ENCODE measurements at regions not wholly inside any gene's neighbourhood (a gene's known extent, or its start where the extent isn't known, plus 50 kb on each side); places are given as distances from the start of the nearest gene placed in this dataset.

- TF ChIP-seq NFRKB (IDR thresholded peaks at IDR 0.05) = no peak
- TF ChIP-seq LEF1 (IDR thresholded peaks at IDR 0.05; ENCODE audit: borderline replicate concordance) = no peak
- ChIA-PET CTCF (no interaction called here), POLR2A (no interaction called here)
- no peak for DNase-seq (ENCODE audit: extremely low spot score)
Measured at GRCh38 chr6:47371870-47372255, 62.2 kb upstream of the TNFRSF21 start.

DNA sequence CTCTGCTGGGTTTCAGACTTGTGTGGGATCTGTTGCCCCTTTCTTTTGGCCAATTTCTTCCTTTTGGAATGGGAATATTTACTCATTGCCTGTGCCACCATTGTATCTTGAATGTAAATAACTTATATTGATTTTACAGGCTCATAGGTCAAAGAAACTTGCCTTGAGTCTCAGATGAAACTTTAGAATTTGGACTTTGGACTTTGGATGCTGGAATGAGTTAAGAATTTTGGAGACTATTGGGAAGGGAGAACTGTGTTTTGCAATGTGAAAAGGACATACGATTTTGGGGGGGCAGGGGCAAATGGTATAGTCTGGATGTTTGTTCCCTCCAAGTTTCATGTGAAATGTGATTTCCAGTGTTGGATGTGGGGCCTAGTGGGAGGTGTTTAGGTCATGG lies 62.6 kb upstream of the TNFRSF21 start:
- DNase-seq (ENCODE audit: extremely low spot score) = no peak
- TF ChIP-seq FOXA1 (IDR thresholded peaks at IDR 0.05) (no peak), ELF4 (IDR thresholded peaks at IDR 0.05) (no peak), FOXK2 (IDR thresholded peaks at IDR 0.05) (no peak)
- ChIA-PET CTCF (no interaction called here), POLR2A (no interaction called here)

DNA sequence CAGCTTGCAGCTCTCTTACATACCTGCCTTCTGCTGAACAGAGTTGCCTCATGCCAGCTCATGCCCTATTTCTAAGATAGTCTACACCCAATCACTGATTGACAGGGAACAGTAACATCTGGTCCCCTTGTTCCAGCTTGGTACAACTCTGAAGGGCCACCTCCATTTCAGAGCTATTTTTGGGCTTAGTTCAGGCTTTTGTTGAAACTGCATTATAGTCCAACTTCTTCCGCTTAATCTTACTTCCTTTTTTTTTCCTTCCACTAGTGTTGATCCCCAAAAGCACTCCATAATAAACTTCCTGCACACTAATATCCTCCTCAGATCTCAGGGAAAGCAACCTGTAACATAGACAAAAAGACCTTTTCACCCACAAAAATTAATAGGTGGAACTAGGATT lies 65.7 kb upstream of the TNFRSF21 start:
- DNase-seq (ENCODE audit: extremely low spot score) = no peak
- ChIA-PET CTCF (interaction anchor here (0.6 kb wide), 1 partner anchor 111 kb away, joined by 4 read pairs; no protein-coding TSS in a partner anchor), POLR2A (no interaction called here)
- TF ChIP-seq BHLHE40 (IDR thresholded peaks at IDR 0.05; ENCODE audit: borderline replicate concordance) (no peak), FOXA1 (IDR thresholded peaks at IDR 0.05) (no peak), PKNOX1 (IDR thresholded peaks at IDR 0.05) (no peak), L3MBTL2 (conservative IDR thresholded peaks at IDR 0.05) (no peak), NFRKB (IDR thresholded peaks at IDR 0.05) (no peak), FOXK2 (IDR thresholded peaks at IDR 0.05) (no peak), HDGF (IDR thresholded peaks at IDR 0.05; ENCODE audit: borderline replicate concordance) (no peak), LEF1 (IDR thresholded peaks at IDR 0.05; ENCODE audit: borderline replicate concordance) (no peak), SUZ12 (IDR thresholded peaks at IDR 0.05) (no peak)

DNA sequence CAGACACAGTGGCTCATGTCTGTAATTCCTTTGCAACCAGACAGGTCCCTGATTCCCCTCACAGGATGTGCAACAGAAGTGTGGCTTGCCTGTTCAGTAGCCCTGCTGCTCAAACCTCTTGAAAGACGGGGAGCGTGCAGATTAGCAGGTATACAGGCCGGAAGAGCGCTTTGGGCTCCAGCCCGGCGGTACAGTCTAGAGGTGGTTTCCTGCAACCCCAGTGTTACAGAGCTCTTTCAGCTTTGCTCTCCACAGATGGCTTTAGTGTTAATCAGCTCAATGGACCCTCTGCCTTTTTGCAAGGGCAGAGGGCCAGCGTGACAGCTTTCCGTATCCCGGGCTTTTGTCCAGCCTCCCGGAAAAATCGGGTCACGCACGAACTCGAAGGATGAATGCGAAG lies 67.2 kb upstream of the TNFRSF21 start:
- ChIA-PET POLR2A (no interaction called here), CTCF (interaction anchor here (0.5 to 0.6 kb wide), 2 partner anchors 17 to 24 kb away, joined by 3 read pairs; no protein-coding TSS in a partner anchor)
- no peak for DNase-seq (ENCODE audit: extremely low spot score)
- TF ChIP-seq SUZ12 (IDR thresholded peaks at IDR 0.05) (no peak), PKNOX1 (IDR thresholded peaks at IDR 0.05) (no peak), FOXM1 (IDR thresholded peaks at IDR 0.05; ENCODE audit: borderline replicate concordance) (no peak), NFRKB (IDR thresholded peaks at IDR 0.05) (no peak), ZNF384 (IDR thresholded peaks at IDR 0.05) (no peak), FOXK2 (IDR thresholded peaks at IDR 0.05) (no peak), FOXA1 (IDR thresholded peaks at IDR 0.05) (no peak), HDGF (IDR thresholded peaks at IDR 0.05; ENCODE audit: borderline replicate concordance) (no peak), BHLHE40 (IDR thresholded peaks at IDR 0.05; ENCODE audit: borderline replicate concordance) (no peak), L3MBTL2 (conservative IDR thresholded peaks at IDR 0.05) (no peak), TARDBP (IDR thresholded peaks at IDR 0.05) (no peak), SP1 (IDR thresholded peaks at IDR 0.05) (no peak), LEF1 (IDR thresholded peaks at IDR 0.05; ENCODE audit: borderline replicate concordance) (no peak)

DNA sequence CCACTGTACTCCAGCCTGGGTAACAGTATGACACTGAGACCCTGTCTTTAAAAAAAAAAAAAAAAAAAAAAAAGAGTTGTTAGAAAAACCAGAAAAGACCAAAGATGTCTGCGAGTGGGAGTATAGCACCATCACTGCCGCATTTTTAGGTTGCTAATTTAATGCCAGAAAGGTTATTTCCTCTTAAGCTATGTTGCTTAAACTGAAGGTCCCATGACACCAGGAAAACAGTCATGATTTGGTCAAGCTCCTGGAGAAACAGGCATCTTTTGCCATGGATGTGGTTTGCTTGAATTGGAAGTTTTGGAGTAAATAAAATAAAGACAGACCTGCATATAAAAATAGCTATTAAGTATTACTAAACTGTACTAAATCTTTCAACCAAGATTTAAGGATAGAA lies 68.3 kb upstream of the TNFRSF21 start:
- DNase-seq (ENCODE audit: extremely low spot score) = no peak
- ChIA-PET CTCF (no interaction called here), POLR2A (interaction anchor here (0.6 kb wide), 1 partner anchor 161 kb away, joined by 3 read pairs; no protein-coding TSS in a partner anchor)
- TF ChIP-seq CTBP1 (IDR thresholded peaks at IDR 0.05; ENCODE audit: borderline replicate concordance) (no peak), ZNF384 (IDR thresholded peaks at IDR 0.05) (no peak), ARNT (IDR thresholded peaks at IDR 0.05) (no peak), SP1 (IDR thresholded peaks at IDR 0.05) (no peak), SUZ12 (IDR thresholded peaks at IDR 0.05) (no peak), PKNOX1 (IDR thresholded peaks at IDR 0.05) (no peak), FOXM1 (IDR thresholded peaks at IDR 0.05; ENCODE audit: borderline replicate concordance) (no peak), LEF1 (IDR thresholded peaks at IDR 0.05; ENCODE audit: borderline replicate concordance) (no peak), FOXK2 (IDR thresholded peaks at IDR 0.05) (no peak), ELF4 (IDR thresholded peaks at IDR 0.05) (no peak), BHLHE40 (IDR thresholded peaks at IDR 0.05; ENCODE audit: borderline replicate concordance) (no peak), FOXA1 (IDR thresholded peaks at IDR 0.05) (no peak), L3MBTL2 (conservative IDR thresholded peaks at IDR 0.05) (no peak), TARDBP (IDR thresholded peaks at IDR 0.05) (no peak), NFRKB (IDR thresholded peaks at IDR 0.05) (no peak)

DNA sequence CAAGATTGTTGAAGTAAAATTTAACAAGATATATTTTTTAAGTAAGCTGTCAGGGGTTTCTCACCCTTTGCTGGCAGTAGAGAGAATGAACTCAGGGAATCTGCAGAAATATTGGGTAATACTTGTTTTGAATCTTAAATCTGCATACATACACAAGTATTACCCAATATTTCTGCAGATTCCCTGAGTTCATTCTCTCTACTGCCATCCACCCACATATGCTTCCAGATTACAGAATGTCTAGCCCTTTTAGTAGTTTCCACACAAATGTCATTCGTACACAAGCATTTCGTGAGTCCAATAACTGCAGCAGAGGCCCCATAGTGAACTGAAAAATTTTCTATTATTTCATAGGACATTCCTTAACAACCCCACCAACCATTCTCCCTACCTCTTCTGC lies 69.6 kb upstream of the TNFRSF21 start:
- POLR2A ChIA-PET = no interaction called here
- CTCF ChIA-PET = no interaction called here
- DNase-seq (ENCODE audit: extremely low spot score) = no peak
- no peak for TF ChIP-seq ARNT (IDR thresholded peaks at IDR 0.05)
- no peak for TF ChIP-seq HDGF (IDR thresholded peaks at IDR 0.05; ENCODE audit: borderline replicate concordance)
- TF ChIP-seq BHLHE40 (IDR thresholded peaks at IDR 0.05; ENCODE audit: borderline replicate concordance) = no peak
- TF ChIP-seq ELF4 (IDR thresholded peaks at IDR 0.05) = no peak
- TF ChIP-seq LEF1 (IDR thresholded peaks at IDR 0.05; ENCODE audit: borderline replicate concordance) = no peak
- no peak for TF ChIP-seq TARDBP (IDR thresholded peaks at IDR 0.05)
- no peak for TF ChIP-seq FOXA1 (IDR thresholded peaks at IDR 0.05)
- TF ChIP-seq NFRKB (IDR thresholded peaks at IDR 0.05) = no peak
- no peak for TF ChIP-seq PKNOX1 (IDR thresholded peaks at IDR 0.05)
- no peak for TF ChIP-seq FOXK2 (IDR thresholded peaks at IDR 0.05)
- no peak for TF ChIP-seq ZNF384 (IDR thresholded peaks at IDR 0.05)
- TF ChIP-seq SUZ12 (IDR thresholded peaks at IDR 0.05) = no peak
- no peak for TF ChIP-seq SP1 (IDR thresholded peaks at IDR 0.05)
- TF ChIP-seq CTBP1 (IDR thresholded peaks at IDR 0.05; ENCODE audit: borderline replicate concordance) = no peak
- no peak for TF ChIP-seq FOXM1 (IDR thresholded peaks at IDR 0.05; ENCODE audit: borderline replicate concordance)
- TF ChIP-seq L3MBTL2 (conservative IDR thresholded peaks at IDR 0.05) = no peak

All from HEK293T (cell line).